B cell (primary cell): ENCODE measurements at regions not wholly inside any gene's neighbourhood (a gene's known extent, or its start where the extent isn't known, plus 50 kb on each side); places are given as distances from the start of the nearest gene placed in this dataset.

Experiments used
- ATAC-seq: fragments of 200-7000 bp; cut with Tn5 transposase; one replicate; pipeline ENCODE4 v1.10.0; 2021; ENCODE audit warnings: low read depth, mild to moderate bottlenecking, moderate number of reproducible peaks, moderate library complexity
- CTCF ChIA-PET: fragments of 350-600 bp; sonication (Branson Sonifier 250); formaldehyde crosslinking; loops from one replicate; lab custom pipeline; 2021; ENCODE audit warnings: antibody characterized with exemption, inconsistent platforms; lab: Charles Lee
- POLR2A ChIA-PET: fragments of 350-600 bp; sonication (Branson Sonifier 250); formaldehyde crosslinking; loops from one replicate; lab custom pipeline; 2021; ENCODE audit warnings: antibody characterized with exemption; lab: Charles Lee
- DNase-seq: peaks from one replicate; pipeline ENCODE4 v3.0.0; 2013
- H2AFZ ChIP-seq: 2 replicates; pipeline ENCODE4 v1.6.1; 2012; ENCODE audit warnings: mild to moderate bottlenecking, low read depth, low read length; ENCODE audit not compliant: insufficient read depth, poor library complexity, severe bottlenecking
- H3K27ac ChIP-seq, 2 donors: 1 replicate in 1 of 2; 2 replicates in 1 of 2; pipeline ENCODE4 v1.5.1; 2012 to 2013; ENCODE audit warnings: low read length in 2 of 2, mild to moderate bottlenecking in 2 of 2, moderate library complexity in 1 of 2
- H3K27me3 ChIP-seq, 4 experiments: fragments of 200-600 bp in 1 of 4; sonication (generic) in 1 of 4; replicated peaks in 1 of 4; 1 replicate in 2 of 4; 2 replicates in 2 of 4; pipeline versions ENCODE4 v1.6.1 to v1.7.0; 2013 to 2016; ENCODE audit warnings: low read length in 3 of 4, mild to moderate bottlenecking in 2 of 4, mixed read lengths in 1 of 4, moderate library complexity in 1 of 4; ENCODE audit not compliant: insufficient read depth in 4 of 4, control insufficient read depth in 3 of 4; ENCODE audit errors: control extremely low read depth in 1 of 4
- H3K36me3 ChIP-seq, 2 experiments: replicated peaks in 1 of 2; 1 replicate in 1 of 2; 2 replicates in 1 of 2; pipeline versions ENCODE4 v1.6.1 to v1.7.1; 2013; ENCODE audit warnings: low read length in 1 of 2; ENCODE audit not compliant: insufficient read depth in 2 of 2, control insufficient read depth in 1 of 2; ENCODE audit errors: control extremely low read depth in 1 of 2, extremely low read depth in 1 of 2
- H3K4me1 ChIP-seq, 2 donors: fragments of 200-600 bp in 1 of 2; sonication (generic) in 1 of 2; 1 replicate in 1 of 2; 2 replicates in 1 of 2; pipeline versions ENCODE4 v1.5.1 to v1.6.1; 2013 to 2017; ENCODE audit warnings: low read length in 2 of 2; ENCODE audit not compliant: control insufficient read depth in 2 of 2, insufficient read depth in 2 of 2
- H3K4me2 ChIP-seq: replicated peaks from 2 replicates; pipeline ENCODE3; 2012; ENCODE audit warnings: mild to moderate bottlenecking, low read depth, low read length; ENCODE audit not compliant: poor library complexity, severe bottlenecking
- H3K4me3 ChIP-seq, 5 experiments: fragments of 200-600 bp in 1 of 5; sonication (generic) in 1 of 5; 1 replicate in 3 of 5; 2 replicates in 2 of 5; pipeline versions ENCODE4 v1.5.1 to v1.7.0; 2011 to 2016; ENCODE audit warnings: low read length in 4 of 5, mild to moderate bottlenecking in 4 of 5, low read depth in 2 of 5, control low read depth in 1 of 5, moderate library complexity in 1 of 5; ENCODE audit not compliant: insufficient read depth in 1 of 5; ENCODE audit errors: control extremely low read depth in 1 of 5, extremely low read depth in 1 of 5
- H3K79me2 ChIP-seq: fragments of 200-600 bp; sonication (generic); one replicate; pipeline ENCODE4 v1.6.0; 2016; ENCODE audit warnings: low read length; ENCODE audit not compliant: control insufficient read depth, insufficient read depth
- H3K9ac ChIP-seq: fragments of 200-600 bp; sonication (generic); 2 replicates; pipeline ENCODE4 v1.6.1; 2017; ENCODE audit warnings: mild to moderate bottlenecking, low read length, moderate library complexity
- H3K9me3 ChIP-seq, 3 donors: one replicate each; pipeline versions ENCODE4 v1.6.1 to v1.7.1; 2013; ENCODE audit warnings: low read length in 2 of 3; ENCODE audit not compliant: control insufficient read depth in 2 of 3, insufficient read depth in 1 of 3; ENCODE audit errors: control extremely low read depth in 1 of 3
- H4K20me1 ChIP-seq: 2 replicates; pipeline ENCODE4 v1.6.0; 2012; ENCODE audit warnings: mild to moderate bottlenecking, low read length; ENCODE audit not compliant: insufficient read depth, control insufficient read depth, poor library complexity, severe bottlenecking
- H3K27ac Mint-ChIP-seq: one replicate; pipeline ENCODE4 v1.8.0; 2021; ENCODE audit warnings: mixed read lengths
- H3K27me3 Mint-ChIP-seq: one replicate; pipeline ENCODE4 v1.8.0; 2021; ENCODE audit warnings: mixed read lengths
- H3K4me1 Mint-ChIP-seq: one replicate; pipeline ENCODE4 v1.8.0; 2021; ENCODE audit warnings: mixed read lengths
- H3K4me3 Mint-ChIP-seq: one replicate; pipeline ENCODE4 v1.8.0; 2021; ENCODE audit warnings: mixed read lengths
- H3K9me3 Mint-ChIP-seq: one replicate; pipeline ENCODE4 v1.8.0; 2022; ENCODE audit warnings: mixed read lengths; ENCODE audit not compliant: insufficient read depth
- CTCF ChIP-seq: fragments of 200-600 bp; IDR thresholded peaks from one replicate; pipeline ENCODE4 v1.8.0; 2022; ENCODE audit warnings: antibody characterized with exemption, mild to moderate bottlenecking
- EZH2 ChIP-seq: IDR thresholded peaks from 2 replicates; pipeline ENCODE4 v1.6.1; 2012; ENCODE audit warnings: borderline replicate concordance, low read depth, mild to moderate bottlenecking, moderate library complexity, low read length; ENCODE audit not compliant: insufficient read depth, poor library complexity, severe bottlenecking
- whole genome bisulfite sequencing: methylation state at CpG from one replicate; pipeline ENCODE4 v1.1.5; 2013; ENCODE audit warnings: missing lambda C conversion rate; ENCODE audit not compliant: insufficient coverage; 5-methylcytosine and 5-hydroxymethylcytosine counted together
- intact Hi-C: fragments of 100-400 bp; cut with micrococcal nuclease; formaldehyde crosslinking; loops from one replicate; pipeline ENCODE4 v1.10.0; 2022

- DNase-seq (peak; percentile 52), ATAC-seq (peak; percentile 15)
- Mint-ChIP-seq H3K4me1 (peaks cover 77% of the 10 kb centered on the region), H3K9me3 (no peaks in the 10 kb centered on the region), H3K4me3 (peak overlapping the region; percentile 64), H3K27ac (peak overlapping the region; percentile 96), H3K27me3 (no peaks in the 10 kb centered on the region)
- ChIA-PET CTCF (interaction anchor here (0.7 to 3.7 kb wide), 8 partner anchors 10 to 1103 kb away, joined by 3 to 20 read pairs (median 4); partner anchors contain the start of gene BTG1), POLR2A (interaction anchor here (0.7 to 1.1 kb wide), 4 partner anchors 8 to 122 kb away, joined by 3 to 4 read pairs (median 4); no protein-coding TSS in a partner anchor)
- peaks cover 2 to 9% (median 3%) of the 10 kb centered on the region in 3 donors for H3K9me3 ChIP-seq
- H4K20me1 ChIP-seq: no peaks in the 10 kb centered on the region
- peak overlapping the region in 1 of 5 experiments; percentile 20 for H3K4me3 ChIP-seq
- H3K4me1 ChIP-seq: peaks cover 68 to 81% of the 10 kb centered on the region in 2 donors
- intact Hi-C loops: loop anchor here (1.0 to 5.0 kb wide), 5 partner anchors 14 to 343 kb away; no protein-coding TSS in a partner anchor
- WGBS: 2% methylated on average over 3 of the region's 6 CpGs
- no peak overlapping the region for H3K9ac ChIP-seq
- no peaks in the 10 kb centered on the region for H3K27me3 ChIP-seq
- peaks cover 3 to 30% of the 10 kb centered on the region in 2 experiments for H3K36me3 ChIP-seq
- peak overlapping the region; percentile 59 to 81 for H3K27ac ChIP-seq
- peaks cover 61% of the 10 kb centered on the region for H3K79me2 ChIP-seq
- H3K4me2 ChIP-seq: peak overlapping the region; percentile 39
- H2AFZ ChIP-seq: peak overlapping the region; percentile 20
- TF ChIP-seq CTCF (no peak), EZH2 (no peak)
Measured at GRCh38 chr12:92485351-92486348, 217.1 kb upstream of the PLEKHG7 start.
